ENCODE measurements at regions not wholly inside any gene's neighbourhood (a gene's known extent, or its start where the extent isn't known, plus 50 kb on each side); places are given as distances from the start of the nearest gene placed in this dataset.

DNA sequence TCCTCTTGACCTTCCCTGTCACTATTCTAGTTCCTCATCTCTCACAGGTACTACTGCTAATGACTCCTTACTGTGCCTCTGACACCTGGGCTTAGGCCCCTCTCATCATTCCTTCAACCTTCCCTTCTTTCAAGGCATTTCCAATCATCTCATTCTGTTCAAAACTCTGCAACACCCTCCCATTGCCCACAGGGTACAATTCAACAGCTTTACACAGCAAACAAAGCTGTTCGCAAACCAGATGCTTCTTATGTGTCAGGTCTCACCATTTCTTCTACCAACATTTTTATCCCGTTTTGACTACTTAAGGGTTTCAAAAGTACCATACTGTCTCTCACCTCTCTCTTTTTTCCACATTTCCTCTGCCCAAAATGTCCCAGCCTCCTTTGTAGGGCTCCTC lies 84.4 kb upstream of the ID4 start (continued):
- TF ChIP-seq SRF (IDR thresholded peaks at IDR 0.05; ENCODE audit: low read depth, low read length) (no peak), CBX5 (IDR thresholded peaks at IDR 0.05; ENCODE audit: low read depth, low read length) (no peak), TEAD4 (IDR thresholded peaks at IDR 0.05; ENCODE audit: low read depth, low read length) (no peak)

Data from H1 (cell line).